GM18909 (cell line): ENCODE measurements at regions not wholly inside any gene's neighbourhood (a gene's known extent, or its start where the extent isn't known, plus 50 kb on each side); places are given as distances from the start of the nearest gene placed in this dataset.
"Not testable (repeated sequence)": the region's sequence is repeated elsewhere in the genome, so short reads cannot be mapped to it uniquely, and the experiment has no call there.

ENCODE experiments used
- ATAC-seq: cut with Tn5 transposase; IDR thresholded peaks from one replicate; pipeline ENCODE4 v1.9.1; 2021; ENCODE audit warnings: mild to moderate bottlenecking; ENCODE audit not compliant: unreplicated experiment, poor library complexity

GRCh38 chr7:145817687-145818086 is 298.9 kb upstream of the CNTNAP2 start:
- ATAC-seq: no peak

- no peak for ATAC-seq
Measured at GRCh38 chr7:145812218-145812617, 304.4 kb upstream of the CNTNAP2 start.

- not testable (repeated sequence) for ATAC-seq
Measured at GRCh38 chr7:145805496-145805895, 311.1 kb upstream of the CNTNAP2 start.

GRCh38 chr7:145797507-145797906 is 319.1 kb upstream of the CNTNAP2 start:
- no peak for ATAC-seq

GRCh38 chr7:145795132-145795531 is 321.5 kb upstream of the CNTNAP2 start:
- ATAC-seq: no peak

- no peak for ATAC-seq
Measured at GRCh38 chr7:145784809-145785780, 331.5 kb upstream of the CNTNAP2 start.

GRCh38 chr7:145781388-145781787 is 335.2 kb upstream of the CNTNAP2 start:
- ATAC-seq: not testable (repeated sequence)

GRCh38 chr7:145779140-145779539 is 337.5 kb upstream of the CNTNAP2 start:
- ATAC-seq: no peak

- ATAC-seq: no peak
Measured at GRCh38 chr7:145774777-145775176, 341.8 kb upstream of the CNTNAP2 start.

- no peak for ATAC-seq
Measured at GRCh38 chr7:145753004-145753403, 363.6 kb upstream of the CNTNAP2 start.

- no peak for ATAC-seq
Measured at GRCh38 chr7:145737617-145738016, 379.0 kb upstream of the CNTNAP2 start.

- no peak for ATAC-seq
Measured at GRCh38 chr7:145735061-145735460, 381.5 kb upstream of the CNTNAP2 start.

GRCh38 chr7:145732521-145732920 is 384.1 kb upstream of the CNTNAP2 start:
- ATAC-seq: no peak

GRCh38 chr7:145729691-145730090 is 386.9 kb upstream of the CNTNAP2 start:
- ATAC-seq: no peak

GRCh38 chr7:145718129-145718528 is 398.5 kb upstream of the CNTNAP2 start:
- ATAC-seq: no peak

GRCh38 chr7:145700488-145700887 is 416.1 kb upstream of the CNTNAP2 start:
- no peak for ATAC-seq

GRCh38 chr7:145698526-145699262 is 417.9 kb upstream of the CNTNAP2 start:
- ATAC-seq: no peak

- not testable (repeated sequence) for ATAC-seq
Measured at GRCh38 chr7:145697412-145698107, 419.0 kb upstream of the CNTNAP2 start.

GRCh38 chr7:145696071-145696470 is 420.5 kb upstream of the CNTNAP2 start:
- ATAC-seq: no peak

GRCh38 chr7:145692237-145692950 is 424.2 kb upstream of the CNTNAP2 start:
- ATAC-seq: no peak
